DND-41 (cell line): ENCODE measurements at regions not wholly inside any gene's neighbourhood (a gene's known extent, or its start where the extent isn't known, plus 50 kb on each side); places are given as distances from the start of the nearest gene placed in this dataset.

Experiments
- CTCF ChIP-seq: IDR thresholded peaks from 2 replicates; pipeline ENCODE4 v1.5.1; 2012; ENCODE audit warnings: borderline replicate concordance, low read length, moderate library complexity, mild to moderate bottlenecking; ENCODE audit not compliant: poor library complexity, severe bottlenecking; ENCODE audit errors: extremely low read depth
- EZH2 ChIP-seq: IDR thresholded peaks from 3 replicates; pipeline ENCODE4 v1.6.1; 2012; ENCODE audit warnings: borderline replicate concordance, low read depth, mild to moderate bottlenecking, moderate library complexity, low read length, inconsistent platforms; ENCODE audit not compliant: severe bottlenecking

GRCh38 chr2:17106418-17106817 is 411.8 kb downstream of the RAD51AP2 start:
- no peak for TF ChIP-seq EZH2
- TF ChIP-seq CTCF = no peak
